HCT116 (cell line): ENCODE measurements at regions not wholly inside any gene's neighbourhood (a gene's known extent, or its start where the extent isn't known, plus 50 kb on each side); places are given as distances from the start of the nearest gene placed in this dataset.

Experiments used
- ATAC-seq: fragments of 200-7000 bp; cut with Tn5 transposase; 2 replicates; pipeline ENCODE4 v1.9.1; 2020; ENCODE audit warnings: mild to moderate bottlenecking, moderate library complexity
- BruUV-seq: library from RNA; stranded (reverse); fragments of 400-500 nt; replicated peaks from 2 replicates; lab custom pipeline; 2021; lab: Mats Ljungman, UMichigan
- CTCF ChIA-PET: fragments of 300-600 bp; sonication (Branson Sonifier 250); formaldehyde crosslinking; loops from one replicate; lab custom pipeline; 2021; ENCODE audit warnings: antibody characterized with exemption; lab: Charles Lee
- POLR2A ChIA-PET: fragments of 300-600, 350-600 bp; sonication (Branson Sonifier 250); formaldehyde crosslinking; loops from one replicate; lab custom pipeline; 2021; ENCODE audit warnings: antibody characterized with exemption; lab: Charles Lee
- RAD21 ChIA-PET, 2 experiments: fragments of 300-600 bp; sonication (Branson Sonifier 250); formaldehyde crosslinking; loops; one replicate each; lab custom pipeline; 2023; ENCODE audit warnings: low total read pairs in 2 of 2; ENCODE audit not compliant: uncharacterized antibody in 2 of 2, unreplicated experiment in 2 of 2, low non-redundant PET in 1 of 2; lab: Charles Lee
- DNase-seq: peaks from one replicate; pipeline ENCODE4 v3.0.0-alpha.2; 2010; ENCODE audit warnings: low read depth, low spot score
- H2AFZ ChIP-seq: fragments of 200-600 bp; shearing (Covaris generic), sonication (generic); 2 replicates; pipeline ENCODE4 v1.6.1; 2017; ENCODE audit warnings: low read depth, mixed run types, mixed read lengths, antibody characterized with exemption, low read length; ENCODE audit not compliant: poor library complexity, severe bottlenecking
- H3K27ac ChIP-seq: 2 replicates; pipeline ENCODE4 v1.5.1; 2012; ENCODE audit warnings: low read depth, low read length
- H3K27me3 ChIP-seq: fragments of 200-600 bp; sonication (generic); 2 replicates; pipeline ENCODE4 v1.6.1; 2016; ENCODE audit warnings: mixed run types, low read length, mixed read lengths; ENCODE audit not compliant: insufficient read depth
- H3K36me3 ChIP-seq, 2 experiments: fragments of 200-500 bp in 1 of 2; fragments of 200-600 bp in 1 of 2; sonication (Bioruptor generic) in 1 of 2; sonication (generic) in 1 of 2; 2 replicates each; pipeline versions ENCODE4 v1.5.1 to v1.6.1; 2014 to 2016; ENCODE audit warnings: low read length in 2 of 2, inconsistent platforms in 1 of 2, mixed read lengths in 1 of 2, mixed run types in 1 of 2; ENCODE audit not compliant: insufficient read depth in 2 of 2, control insufficient read depth in 1 of 2
- H3K4me1 ChIP-seq, 2 experiments: fragments of 200-600 bp in 1 of 2; sonication (generic) in 1 of 2; 2 replicates each; pipeline versions ENCODE4 v1.5.1 to v1.6.1; 2012 to 2017; ENCODE audit warnings: low read length in 2 of 2, inconsistent platforms in 1 of 2, mild to moderate bottlenecking in 1 of 2, mixed read lengths in 1 of 2, mixed run types in 1 of 2, moderate library complexity in 1 of 2; ENCODE audit not compliant: insufficient read depth in 2 of 2, control insufficient read depth in 1 of 2
- H3K4me2 ChIP-seq: fragments of 200-600 bp; sonication (generic); 2 replicates; pipeline ENCODE4 v1.6.1; 2017; ENCODE audit warnings: mixed run types, low read length, mixed read lengths
- H3K4me3 ChIP-seq, 2 experiments: fragments of 200-600 bp in 1 of 2; sonication (generic) in 1 of 2; replicated peaks in 1 of 2; 2 replicates each; pipeline ENCODE4 v1.5.1; 2011 to 2016; ENCODE audit warnings: low read length in 2 of 2, control low read depth in 1 of 2, low read depth in 1 of 2, mild to moderate bottlenecking in 1 of 2, mixed read lengths in 1 of 2, mixed run types in 1 of 2
- H3K79me2 ChIP-seq: fragments of 200-600 bp; sonication (generic); 2 replicates; pipeline ENCODE4 v1.6.1; 2017; ENCODE audit warnings: mild to moderate bottlenecking, mixed run types, low read length, moderate library complexity, mixed read lengths; ENCODE audit not compliant: insufficient read depth
- H3K9ac ChIP-seq: fragments of 200-600 bp; sonication (generic); 2 replicates; pipeline ENCODE4 v1.6.1; 2016; ENCODE audit warnings: low read length, mixed read lengths
- H3K9me2 ChIP-seq: fragments of 200-600 bp; sonication (generic), shearing (Covaris generic); 2 replicates; pipeline ENCODE4 v1.6.1; 2017; ENCODE audit warnings: mixed run types, mild to moderate bottlenecking, moderate library complexity; ENCODE audit not compliant: insufficient read depth
- H3K9me3 ChIP-seq, 2 experiments: fragments of 200-500 bp in 1 of 2; fragments of 200-600 bp in 1 of 2; sonication (Bioruptor generic) in 1 of 2; sonication (generic) in 1 of 2; 2 replicates each; pipeline ENCODE4 v1.6.1; 2014 to 2017; ENCODE audit warnings: low read length in 2 of 2, mixed read lengths in 2 of 2, inconsistent platforms in 1 of 2, low read depth in 1 of 2, mild to moderate bottlenecking in 1 of 2, mixed run types in 1 of 2, moderate library complexity in 1 of 2; ENCODE audit not compliant: control insufficient read depth in 1 of 2, insufficient read depth in 1 of 2
- H4K20me1 ChIP-seq: fragments of 200-600 bp; sonication (generic), shearing (Covaris generic); 2 replicates; pipeline ENCODE4 v1.6.1; 2017; ENCODE audit warnings: mixed run types, mild to moderate bottlenecking, moderate library complexity; ENCODE audit not compliant: insufficient read depth
- ATF3 ChIP-seq: IDR thresholded peaks from 2 replicates; pipeline ENCODE4 v1.6.1; 2012
- CBX3 ChIP-seq: IDR thresholded peaks from 2 replicates; pipeline ENCODE4 v1.6.1; 2012; ENCODE audit warnings: low read depth
- CEBPB ChIP-seq: IDR thresholded peaks from 2 replicates; pipeline ENCODE4 v1.6.1; 2012; ENCODE audit warnings: low read depth
- CTCF ChIP-seq, 3 experiments: fragments of 200-600 bp in 1 of 3; sonication (generic) in 1 of 3; IDR thresholded peaks in 2 of 3; conservative IDR thresholded peaks in 1 of 3; 2 replicates each; pipeline ENCODE4 v1.5.1; 2012 to 2017; ENCODE audit warnings: low read depth in 2 of 3, low read length in 2 of 3, antibody characterized with exemption in 1 of 3, borderline replicate concordance in 1 of 3, control low read depth in 1 of 3, mild to moderate bottlenecking in 1 of 3, mixed read lengths in 1 of 3, mixed run types in 1 of 3, moderate library complexity in 1 of 3; ENCODE audit not compliant: insufficient read depth in 1 of 3
- EGR1 ChIP-seq: IDR thresholded peaks from 2 replicates; pipeline ENCODE4 v1.6.1; 2012; ENCODE audit warnings: low read depth
- ELF1 ChIP-seq: IDR thresholded peaks from 2 replicates; pipeline ENCODE4 v1.6.1; 2012; ENCODE audit warnings: low read depth, borderline replicate concordance
- EZH2phosphoT487 ChIP-seq: fragments of 200-600 bp; IDR thresholded peaks from 2 replicates; pipeline ENCODE4 v1.6.1; 2018; ENCODE audit warnings: antibody characterized with exemption, borderline replicate concordance
- FOSL1 ChIP-seq: IDR thresholded peaks from 2 replicates; pipeline ENCODE4 v1.6.1; 2012; ENCODE audit warnings: low read depth
- JUND ChIP-seq: IDR thresholded peaks from 2 replicates; pipeline ENCODE4 v1.6.1; 2012
- POLR2A ChIP-seq: IDR thresholded peaks from 2 replicates; pipeline ENCODE4 v1.7.0; 2011; ENCODE audit warnings: borderline replicate concordance; ENCODE audit not compliant: insufficient read depth, insufficient read length; ENCODE audit errors: extremely low read depth
- RAD21 ChIP-seq: IDR thresholded peaks from 2 replicates; pipeline ENCODE4 v1.6.1; 2012; ENCODE audit warnings: low read depth, mild to moderate bottlenecking
- REST ChIP-seq: IDR thresholded peaks from 2 replicates; pipeline ENCODE4 v1.6.1; 2012; ENCODE audit warnings: low read depth
- SIN3A ChIP-seq: IDR thresholded peaks from 2 replicates; pipeline ENCODE4 v1.6.1; 2012; ENCODE audit warnings: low read depth
- TCF7L2 ChIP-seq: IDR thresholded peaks from 2 replicates; pipeline ENCODE4 v1.7.0; 2011; ENCODE audit warnings: borderline replicate concordance, inconsistent platforms; ENCODE audit not compliant: insufficient read depth, insufficient read length; ENCODE audit errors: extremely low read depth
- ZFX ChIP-seq: fragments of 450-650 bp; IDR thresholded peaks from 2 replicates; pipeline ENCODE4 v1.6.1; 2017
- intact Hi-C: fragments of 100-400 bp; cut with micrococcal nuclease; formaldehyde crosslinking; loops from 2 replicates; pipeline ENCODE4 v1.10.0; 2022

- no peak for TF ChIP-seq REST
These were observed 324.1 kb upstream of the PCDH9 start (continued) for GRCh38 chr13:67554286-67554685.

GRCh38 chr13:67549331-67549730, 319.2 kb upstream of the PCDH9 start:
- Histone ChIP-seq H3K9me3 (no peaks in the 10 kb centered on the region), H2AFZ (no peak overlapping the region), H4K20me1 (no peaks in the 10 kb centered on the region), H3K9me2 (no peaks in the 10 kb centered on the region), H3K79me2 (no peaks in the 10 kb centered on the region), H3K4me1 (no peaks in the 10 kb centered on the region), H3K4me3 (no peak overlapping the region), H3K4me2 (no peak overlapping the region), H3K9ac (no peak overlapping the region), H3K36me3 (no peaks in the 10 kb centered on the region), H3K27me3 (no peaks in the 10 kb centered on the region), H3K27ac (no peak overlapping the region)
- no peak for DNase-seq
- ChIA-PET RAD21 (no interaction called here), POLR2A (no interaction called here), CTCF (no interaction called here)
- intact Hi-C loops, result no loop called here
- no peak for TF ChIP-seq CEBPB
- TF ChIP-seq FOSL1, result no peak
- TF ChIP-seq ELF1, result no peak
- TF ChIP-seq SIN3A, result no peak
- ATAC-seq, result no peak
- no TSS peak for BruUV-seq

GRCh38 chr13:67538906-67539305, 308.8 kb upstream of the PCDH9 start:
- Histone ChIP-seq H3K9me3 (no peaks in the 10 kb centered on the region), H3K4me2 (no peak overlapping the region), H3K79me2 (no peaks in the 10 kb centered on the region), H3K36me3 (no peaks in the 10 kb centered on the region), H3K27me3 (no peaks in the 10 kb centered on the region), H4K20me1 (no peaks in the 10 kb centered on the region), H3K27ac (no peak overlapping the region), H3K9me2 (no peaks in the 10 kb centered on the region), H3K4me3 (no peak overlapping the region), H3K4me1 (no peaks in the 10 kb centered on the region), H2AFZ (no peak overlapping the region), H3K9ac (no peak overlapping the region)
- ATAC-seq (no peak), DNase-seq (no peak)
- intact Hi-C loops, result no loop called here
- BruUV-seq, result no TSS peak
- POLR2A ChIA-PET, result no interaction called here
- CTCF ChIA-PET, result no interaction called here
- RAD21 ChIA-PET, result no interaction called here
- TF ChIP-seq CBX3 (no peak), EGR1 (no peak), EZH2phosphoT487 (no peak), CTCF (IDR thresholded peaks at IDR 0.05 in 2 of 3, conservative IDR thresholded peaks at IDR 0.05 in 1 of 3; ENCODE audit: borderline replicate concordance in 1 of 3, insufficient read depth in 1 of 3, low read depth in 2 of 3, low read length in 2 of 3) (no peak), POLR2A (no peak), ELF1 (no peak), ZFX (no peak), SIN3A (no peak), ATF3 (no peak), RAD21 (no peak), JUND (no peak), TCF7L2 (no peak)
